A673 (cell line): ENCODE measurements at regions not wholly inside any gene's neighbourhood (a gene's known extent, or its start where the extent isn't known, plus 50 kb on each side); places are given as distances from the start of the nearest gene placed in this dataset.

ENCODE experiments used
- EZH2 ChIP-seq: fragments of 200-600 bp; sonication (generic); IDR thresholded peaks from 2 replicates; pipeline ENCODE4 v1.6.1; 2017; ENCODE audit warnings: borderline replicate concordance, low read depth, mild to moderate bottlenecking, mixed read lengths, antibody characterized with exemption, low read length; ENCODE audit not compliant: poor library complexity, severe bottlenecking
- TF ChIP-seq, protein P1 (sequence below): fragments of 300-800, 200-600 bp; sonication (generic); conservative IDR thresholded peaks from 2 replicates; pipeline ENCODE4 v1.5.1; 2017; ENCODE audit warnings: low read depth, mild to moderate bottlenecking, antibody characterized with exemption, low read length, moderate library complexity, mixed read lengths

DNA sequence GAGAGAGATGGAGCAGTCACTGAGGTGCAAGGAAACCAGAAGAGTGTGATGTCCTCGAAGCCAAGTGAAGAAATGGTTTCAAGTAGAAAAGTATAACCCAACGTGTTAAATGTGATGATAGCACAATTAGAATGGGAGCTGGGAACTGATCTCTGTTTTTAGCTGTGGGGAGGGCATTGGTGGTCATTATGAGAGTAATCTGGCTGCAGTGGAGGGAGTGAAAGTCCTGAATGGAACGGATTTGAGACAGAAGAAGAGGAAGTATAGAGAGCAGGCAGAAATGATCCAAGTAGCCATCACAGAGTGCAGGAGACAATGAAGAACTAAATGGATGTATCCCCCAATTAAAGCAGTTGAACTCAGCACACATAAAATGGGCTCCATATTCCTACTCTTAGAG lies 235.3 kb downstream of the IGSF11 start:
- TF ChIP-seq, protein P1, sequence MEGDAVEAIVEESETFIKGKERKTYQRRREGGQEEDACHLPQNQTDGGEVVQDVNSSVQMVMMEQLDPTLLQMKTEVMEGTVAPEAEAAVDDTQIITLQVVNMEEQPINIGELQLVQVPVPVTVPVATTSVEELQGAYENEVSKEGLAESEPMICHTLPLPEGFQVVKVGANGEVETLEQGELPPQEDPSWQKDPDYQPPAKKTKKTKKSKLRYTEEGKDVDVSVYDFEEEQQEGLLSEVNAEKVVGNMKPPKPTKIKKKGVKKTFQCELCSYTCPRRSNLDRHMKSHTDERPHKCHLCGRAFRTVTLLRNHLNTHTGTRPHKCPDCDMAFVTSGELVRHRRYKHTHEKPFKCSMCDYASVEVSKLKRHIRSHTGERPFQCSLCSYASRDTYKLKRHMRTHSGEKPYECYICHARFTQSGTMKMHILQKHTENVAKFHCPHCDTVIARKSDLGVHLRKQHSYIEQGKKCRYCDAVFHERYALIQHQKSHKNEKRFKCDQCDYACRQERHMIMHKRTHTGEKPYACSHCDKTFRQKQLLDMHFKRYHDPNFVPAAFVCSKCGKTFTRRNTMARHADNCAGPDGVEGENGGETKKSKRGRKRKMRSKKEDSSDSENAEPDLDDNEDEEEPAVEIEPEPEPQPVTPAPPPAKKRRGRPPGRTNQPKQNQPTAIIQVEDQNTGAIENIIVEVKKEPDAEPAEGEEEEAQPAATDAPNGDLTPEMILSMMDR: no peak
- TF ChIP-seq EZH2: no peak
